ENCODE measurements at regions not wholly inside any gene's neighbourhood (a gene's known extent, or its start where the extent isn't known, plus 50 kb on each side); places are given as distances from the start of the nearest gene placed in this dataset.
"Not testable (repeated sequence)": the region's sequence is repeated elsewhere in the genome, so short reads cannot be mapped to it uniquely, and the experiment has no call there.

DNA sequence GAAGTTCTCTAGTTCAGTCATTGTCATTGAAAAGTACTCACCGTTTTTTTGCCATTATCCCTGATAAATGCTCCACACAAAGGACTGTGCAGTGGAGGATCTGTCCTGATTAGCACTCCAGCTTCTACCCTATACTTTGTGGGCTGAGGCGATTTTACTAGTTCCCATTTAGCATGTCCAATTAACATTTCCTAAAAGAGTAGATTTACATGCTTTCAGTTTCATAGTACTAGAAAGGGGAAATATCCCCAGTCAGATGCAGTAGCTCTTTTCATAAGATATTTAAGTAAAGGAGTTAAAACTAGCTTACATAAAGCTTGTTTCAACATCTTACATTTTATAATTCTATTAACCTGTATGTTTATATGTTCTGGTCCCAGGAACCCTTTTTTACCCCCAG, 144.9 kb upstream of the APOOL start:
- intact Hi-C loops (cut with micrococcal nuclease) = not testable (repeated sequence)

DNA sequence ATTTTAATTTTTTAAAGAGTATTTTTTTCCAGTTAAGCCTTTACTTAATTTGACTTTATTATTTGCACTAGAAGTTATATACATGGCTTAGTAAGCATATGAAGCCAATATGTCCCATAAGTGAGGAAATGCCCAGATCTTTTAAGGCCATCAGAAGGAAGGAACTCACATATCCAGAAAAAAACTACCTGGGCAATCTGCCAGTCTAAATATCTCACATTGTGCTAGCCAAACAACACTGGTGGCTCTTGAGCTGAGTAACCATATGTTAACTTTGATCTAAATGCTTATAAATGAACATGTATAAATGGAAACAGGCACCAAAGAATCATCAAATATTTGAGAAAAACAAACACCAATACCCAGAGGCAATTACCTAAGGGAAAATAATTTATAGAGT, 138.6 kb upstream of the APOOL start:
- intact Hi-C loops (cut with micrococcal nuclease) = no loop called here

DNA sequence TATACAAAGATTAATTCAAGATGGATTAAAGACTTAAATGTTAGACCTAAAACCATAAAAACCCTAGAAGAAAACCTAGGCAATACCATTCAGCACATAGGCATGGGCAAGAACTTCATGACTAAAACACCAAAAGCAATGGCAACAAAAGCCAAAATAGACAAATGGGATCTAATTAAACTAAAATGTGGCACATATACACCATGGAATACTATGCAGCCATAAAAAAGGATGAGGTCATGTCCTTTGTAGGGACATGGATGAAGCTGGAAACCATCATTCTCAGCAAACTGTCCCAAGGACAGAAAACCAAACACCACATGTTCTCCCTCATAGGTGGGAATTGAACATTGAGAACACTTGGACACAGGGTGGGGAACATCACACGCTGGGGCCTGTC, 133.4 kb upstream of the APOOL start:
- intact Hi-C loops (cut with micrococcal nuclease) = not testable (repeated sequence)

DNA sequence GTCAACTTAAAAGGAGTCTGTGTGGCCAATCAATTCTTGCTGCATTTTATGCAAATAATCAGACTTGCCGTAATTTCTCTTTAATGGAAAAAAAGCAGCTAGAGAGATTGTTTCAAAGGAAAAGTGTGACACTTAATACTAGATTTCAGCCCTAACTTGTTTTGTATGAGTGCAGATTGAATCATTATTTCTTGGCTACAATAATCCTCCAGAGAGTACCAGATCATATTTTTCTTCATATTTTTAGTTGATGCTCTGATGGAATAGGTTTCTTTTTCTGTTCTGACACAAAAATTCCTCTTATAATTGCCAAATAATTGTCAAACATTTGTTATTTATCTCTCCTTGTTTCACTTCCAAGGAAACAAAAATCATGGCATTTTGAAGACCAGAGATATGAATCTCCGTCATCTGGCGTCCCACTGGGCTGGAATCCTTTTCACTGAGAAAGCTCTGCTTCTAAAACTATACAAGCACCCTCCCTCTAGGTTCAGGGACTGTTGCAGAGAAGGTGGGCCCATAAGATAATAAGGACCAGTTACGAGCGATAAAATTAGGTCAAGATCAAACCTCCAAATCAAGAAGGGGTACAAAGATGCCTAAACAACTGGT, 131.4 kb upstream of the APOOL start:
- intact Hi-C loops (cut with micrococcal nuclease) = not testable (repeated sequence)

DNA sequence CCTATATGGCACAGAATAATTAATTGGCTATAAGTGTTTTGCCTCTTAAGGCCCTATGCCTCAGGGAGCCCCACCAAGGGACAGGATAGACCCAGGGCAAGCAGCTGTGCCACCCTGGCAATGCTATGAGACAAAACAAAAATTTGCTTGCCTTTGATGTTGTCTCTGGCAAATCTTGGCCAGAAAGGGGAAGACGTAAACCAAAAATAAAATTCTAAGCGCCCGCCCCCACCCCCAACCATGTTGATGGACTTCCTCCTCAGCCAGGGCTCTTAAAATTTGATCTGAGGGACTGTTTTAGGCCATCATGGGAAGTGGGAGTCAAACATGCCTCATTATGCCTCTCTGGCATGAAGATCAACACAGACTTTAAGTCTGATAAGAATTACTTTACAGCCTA, 130.5 kb upstream of the APOOL start:
- intact Hi-C loops (cut with micrococcal nuclease) = no loop called here

DNA sequence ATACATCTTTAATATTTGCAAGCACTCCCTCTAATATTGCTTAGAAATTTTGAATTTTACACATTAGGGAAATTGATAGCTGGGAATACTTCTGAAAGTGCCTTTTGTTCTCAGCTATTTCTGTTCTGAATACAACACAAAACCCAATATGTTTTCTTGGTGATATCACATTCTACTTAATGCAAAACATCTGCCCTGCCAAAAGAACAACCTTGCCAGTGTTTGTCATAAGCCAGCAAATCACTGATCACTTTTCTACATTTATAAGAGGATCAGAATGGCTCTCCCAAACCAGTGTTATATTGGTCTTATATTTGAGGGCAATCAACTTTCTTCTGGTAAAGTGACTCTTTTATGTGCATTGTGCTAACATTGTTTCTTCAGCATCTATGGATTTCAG, 126.8 kb upstream of the APOOL start:
- intact Hi-C loops (cut with micrococcal nuclease) = no loop called here

DNA sequence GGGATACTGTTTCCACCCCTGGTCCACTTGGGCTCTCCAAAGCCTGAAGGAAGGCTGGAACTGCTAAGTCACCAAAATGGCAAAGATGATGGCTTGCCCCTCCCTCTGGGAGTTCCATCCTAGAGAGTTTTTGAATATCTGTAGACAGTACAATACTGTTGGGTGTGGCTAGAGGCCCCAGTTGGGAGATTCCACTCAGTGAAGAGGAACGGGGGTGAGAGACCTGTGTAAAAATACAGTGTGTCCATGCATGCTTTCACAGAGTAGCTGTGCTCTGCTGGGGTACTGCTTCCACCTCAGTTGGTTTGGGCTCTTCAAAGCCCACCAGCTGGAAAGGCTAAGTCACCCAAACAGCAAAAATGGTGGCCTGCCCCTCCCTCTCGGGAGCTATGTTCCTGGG, 109.8 kb upstream of the APOOL start:
- intact Hi-C loops (cut with micrococcal nuclease) = no loop called here

DNA sequence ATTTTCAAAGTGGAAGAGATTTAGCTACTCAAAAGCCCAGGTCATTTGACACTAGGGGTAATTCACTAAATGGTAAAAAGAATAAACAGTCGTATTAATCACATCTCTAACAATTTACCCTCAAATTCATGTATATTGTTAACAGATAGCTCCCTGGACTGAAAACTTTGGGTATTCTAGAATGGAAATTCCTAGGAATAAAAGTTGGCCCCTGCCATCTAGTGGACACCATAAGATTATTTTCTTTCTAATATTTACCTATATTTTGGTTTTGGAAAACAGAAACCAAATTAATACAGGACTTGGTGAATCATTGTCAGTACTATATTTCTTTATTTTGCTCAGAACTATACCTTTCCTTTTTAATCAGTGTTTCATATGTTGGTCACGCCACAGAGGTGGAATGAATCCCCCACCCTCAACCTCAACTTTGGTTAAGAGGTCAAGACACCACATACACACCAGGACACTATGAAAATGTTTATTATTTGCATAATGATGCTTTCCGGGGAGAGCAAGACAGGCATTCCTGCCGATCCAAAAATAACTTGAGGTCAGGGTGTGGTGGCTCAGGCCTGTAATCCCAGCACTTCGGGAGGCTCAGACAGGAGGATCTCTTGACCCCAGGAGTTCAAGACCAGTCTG, 96.2 kb upstream of the APOOL start:
- intact Hi-C loops (cut with micrococcal nuclease) = no loop called here

DNA sequence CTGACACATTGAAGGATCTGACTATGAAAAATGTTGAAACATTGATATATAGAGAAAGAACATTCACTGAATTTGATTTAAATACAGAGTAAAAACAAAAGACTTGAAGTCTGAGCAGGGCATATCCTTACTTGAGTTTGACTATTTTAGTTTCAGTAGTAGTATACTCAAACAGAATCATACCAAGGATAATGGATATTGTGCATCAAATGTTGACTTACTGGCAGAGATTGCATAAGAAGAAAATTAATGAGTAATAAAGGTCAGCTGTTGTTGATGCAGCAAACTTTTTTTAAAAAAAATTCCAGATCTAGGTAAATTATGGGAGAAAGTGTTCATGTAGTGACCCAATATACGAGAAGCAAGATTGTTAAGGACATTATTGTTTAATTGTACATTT, 94.5 kb upstream of the APOOL start:
- intact Hi-C loops (cut with micrococcal nuclease) = no loop called here

DNA sequence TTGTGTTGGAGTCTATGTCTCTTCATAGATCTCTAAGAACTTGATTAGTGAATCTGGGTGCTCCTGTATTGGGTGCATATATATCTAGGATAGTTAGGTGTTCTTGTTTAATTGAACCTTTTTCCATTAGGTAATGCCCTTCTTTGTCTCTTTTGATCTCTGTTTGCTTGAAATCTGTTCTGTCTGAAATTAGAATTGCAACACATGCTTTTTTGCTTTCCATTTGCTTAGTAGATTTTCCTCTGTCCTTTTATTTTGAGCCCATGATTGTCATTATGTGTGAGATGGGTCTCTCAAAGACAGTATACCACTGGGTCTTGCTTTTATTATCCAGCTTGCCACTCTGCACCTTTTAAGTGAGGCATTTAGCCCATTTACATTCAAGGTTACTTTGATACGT, 79.1 kb upstream of the APOOL start:
- intact Hi-C loops (cut with micrococcal nuclease) = no loop called here

DNA sequence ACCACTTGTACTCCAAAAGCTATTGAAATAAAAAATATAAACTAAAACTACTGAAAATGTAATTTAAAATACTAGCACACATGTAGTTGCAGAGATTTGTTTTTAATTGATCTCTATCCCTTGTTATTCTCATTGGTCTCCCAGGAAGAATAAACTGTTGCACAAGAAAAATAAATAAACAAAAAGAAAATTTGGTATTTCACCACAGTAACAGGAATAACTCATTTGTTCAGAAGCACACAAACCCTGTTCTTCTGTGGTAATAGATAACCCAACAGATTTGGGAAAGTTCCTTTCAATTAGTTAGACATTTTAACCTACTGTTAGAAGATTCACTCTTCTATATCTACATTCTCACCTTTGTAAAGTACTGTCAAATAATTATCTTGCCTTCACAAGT, 70.9 kb upstream of the APOOL start:
- intact Hi-C loops (cut with micrococcal nuclease) = no loop called here

DNA sequence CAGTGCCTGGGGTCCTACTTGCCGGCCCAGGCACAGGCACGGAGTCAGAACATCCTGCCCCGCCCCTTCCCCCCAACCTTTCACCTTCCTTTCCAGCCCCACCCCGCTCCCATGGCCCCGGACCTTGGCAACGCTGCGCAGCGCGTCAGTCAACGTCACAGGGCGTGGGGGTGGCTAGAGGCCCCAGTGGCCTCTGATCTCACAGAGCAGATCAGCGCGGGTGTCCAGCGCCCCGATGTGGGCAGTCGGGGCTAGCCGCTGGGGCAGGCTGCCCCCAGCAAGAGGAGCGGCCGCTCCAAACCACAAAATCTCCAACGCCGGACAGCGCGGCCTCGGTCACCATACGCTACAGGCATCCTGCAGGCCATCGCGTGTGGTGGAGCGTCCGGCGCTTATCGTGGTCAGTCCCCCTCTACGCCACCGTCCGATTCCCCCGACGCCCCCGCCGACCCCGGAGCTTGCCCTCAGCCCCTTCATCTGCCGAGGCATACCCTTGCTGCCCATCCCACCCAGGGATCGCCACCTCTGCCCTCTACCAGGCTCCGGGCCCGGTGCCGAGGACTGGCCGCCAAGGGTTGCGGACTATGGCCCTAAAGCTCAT, 69.6 kb upstream of the APOOL start:
- intact Hi-C loops (cut with micrococcal nuclease) = no loop called here
